ENCODE measurements at regions not wholly inside any gene's neighbourhood (a gene's known extent, or its start where the extent isn't known, plus 50 kb on each side); places are given as distances from the start of the nearest gene placed in this dataset.

DNA sequence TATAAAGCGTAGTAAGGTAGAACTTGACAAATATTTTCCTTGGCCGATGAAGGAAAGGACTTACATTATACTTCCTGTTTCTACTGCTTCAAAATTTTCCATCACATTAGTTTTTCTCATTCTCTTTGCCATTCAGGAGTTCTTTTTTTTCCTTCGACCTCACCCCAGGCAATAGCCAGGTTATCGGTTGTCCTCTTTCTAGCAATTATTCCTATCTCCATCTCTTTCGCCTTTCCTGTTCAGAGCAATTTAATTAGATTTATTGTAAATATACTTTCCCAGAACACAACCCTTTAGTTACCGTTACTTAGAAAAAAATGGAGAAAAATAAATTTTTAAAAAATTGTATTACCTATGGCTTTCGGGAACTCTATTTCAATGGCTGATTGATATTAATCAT, 205.2 kb downstream of the KCNJ2 start:
- TF ChIP-seq, protein P1, sequence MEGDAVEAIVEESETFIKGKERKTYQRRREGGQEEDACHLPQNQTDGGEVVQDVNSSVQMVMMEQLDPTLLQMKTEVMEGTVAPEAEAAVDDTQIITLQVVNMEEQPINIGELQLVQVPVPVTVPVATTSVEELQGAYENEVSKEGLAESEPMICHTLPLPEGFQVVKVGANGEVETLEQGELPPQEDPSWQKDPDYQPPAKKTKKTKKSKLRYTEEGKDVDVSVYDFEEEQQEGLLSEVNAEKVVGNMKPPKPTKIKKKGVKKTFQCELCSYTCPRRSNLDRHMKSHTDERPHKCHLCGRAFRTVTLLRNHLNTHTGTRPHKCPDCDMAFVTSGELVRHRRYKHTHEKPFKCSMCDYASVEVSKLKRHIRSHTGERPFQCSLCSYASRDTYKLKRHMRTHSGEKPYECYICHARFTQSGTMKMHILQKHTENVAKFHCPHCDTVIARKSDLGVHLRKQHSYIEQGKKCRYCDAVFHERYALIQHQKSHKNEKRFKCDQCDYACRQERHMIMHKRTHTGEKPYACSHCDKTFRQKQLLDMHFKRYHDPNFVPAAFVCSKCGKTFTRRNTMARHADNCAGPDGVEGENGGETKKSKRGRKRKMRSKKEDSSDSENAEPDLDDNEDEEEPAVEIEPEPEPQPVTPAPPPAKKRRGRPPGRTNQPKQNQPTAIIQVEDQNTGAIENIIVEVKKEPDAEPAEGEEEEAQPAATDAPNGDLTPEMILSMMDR (IDR thresholded peaks at IDR 0.05; ENCODE audit: low read depth, low read length, missing input control): no peak
- TF ChIP-seq YY1 (IDR thresholded peaks at IDR 0.05) (no peak), SP1 (IDR thresholded peaks at IDR 0.05) (no peak), JUND (IDR thresholded peaks at IDR 0.05) (no peak), FOXA2 (IDR thresholded peaks at IDR 0.05) (no peak), FOXA1 (IDR thresholded peaks at IDR 0.05) (no peak), RAD21 (IDR thresholded peaks at IDR 0.05) (no peak), GABPA (IDR thresholded peaks at IDR 0.05 in 1 of 2, conservative IDR thresholded peaks at IDR 0.05 in 1 of 2) (no peak)
- TF ChIP-seq, protein P2, sequence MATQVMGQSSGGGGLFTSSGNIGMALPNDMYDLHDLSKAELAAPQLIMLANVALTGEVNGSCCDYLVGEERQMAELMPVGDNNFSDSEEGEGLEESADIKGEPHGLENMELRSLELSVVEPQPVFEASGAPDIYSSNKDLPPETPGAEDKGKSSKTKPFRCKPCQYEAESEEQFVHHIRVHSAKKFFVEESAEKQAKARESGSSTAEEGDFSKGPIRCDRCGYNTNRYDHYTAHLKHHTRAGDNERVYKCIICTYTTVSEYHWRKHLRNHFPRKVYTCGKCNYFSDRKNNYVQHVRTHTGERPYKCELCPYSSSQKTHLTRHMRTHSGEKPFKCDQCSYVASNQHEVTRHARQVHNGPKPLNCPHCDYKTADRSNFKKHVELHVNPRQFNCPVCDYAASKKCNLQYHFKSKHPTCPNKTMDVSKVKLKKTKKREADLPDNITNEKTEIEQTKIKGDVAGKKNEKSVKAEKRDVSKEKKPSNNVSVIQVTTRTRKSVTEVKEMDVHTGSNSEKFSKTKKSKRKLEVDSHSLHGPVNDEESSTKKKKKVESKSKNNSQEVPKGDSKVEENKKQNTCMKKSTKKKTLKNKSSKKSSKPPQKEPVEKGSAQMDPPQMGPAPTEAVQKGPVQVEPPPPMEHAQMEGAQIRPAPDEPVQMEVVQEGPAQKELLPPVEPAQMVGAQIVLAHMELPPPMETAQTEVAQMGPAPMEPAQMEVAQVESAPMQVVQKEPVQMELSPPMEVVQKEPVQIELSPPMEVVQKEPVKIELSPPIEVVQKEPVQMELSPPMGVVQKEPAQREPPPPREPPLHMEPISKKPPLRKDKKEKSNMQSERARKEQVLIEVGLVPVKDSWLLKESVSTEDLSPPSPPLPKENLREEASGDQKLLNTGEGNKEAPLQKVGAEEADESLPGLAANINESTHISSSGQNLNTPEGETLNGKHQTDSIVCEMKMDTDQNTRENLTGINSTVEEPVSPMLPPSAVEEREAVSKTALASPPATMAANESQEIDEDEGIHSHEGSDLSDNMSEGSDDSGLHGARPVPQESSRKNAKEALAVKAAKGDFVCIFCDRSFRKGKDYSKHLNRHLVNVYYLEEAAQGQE (IDR thresholded peaks at IDR 0.05): no peak
- TF ChIP-seq, protein P3, sequence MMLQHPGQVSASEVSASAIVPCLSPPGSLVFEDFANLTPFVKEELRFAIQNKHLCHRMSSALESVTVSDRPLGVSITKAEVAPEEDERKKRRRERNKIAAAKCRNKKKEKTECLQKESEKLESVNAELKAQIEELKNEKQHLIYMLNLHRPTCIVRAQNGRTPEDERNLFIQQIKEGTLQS (IDR thresholded peaks at IDR 0.05): no peak

Data from liver (tissue), 3 donors.